H1 (cell line): ENCODE measurements at regions not wholly inside any gene's neighbourhood (a gene's known extent, or its start where the extent isn't known, plus 50 kb on each side); places are given as distances from the start of the nearest gene placed in this dataset.
A peak's percentile ranks its signal among the peaks of the same experiment; 100 is the strongest.

Experiments used
- CTCF ChIA-PET: fragments of 300-600 bp; sonication (Branson Sonifier 250); formaldehyde crosslinking; loops from one replicate; lab custom pipeline; 2021; ENCODE audit not compliant: partially characterized antibody; lab: Charles Lee
- POLR2A ChIA-PET: fragments of 300-600 bp; sonication (Branson Sonifier 250); formaldehyde crosslinking; loops from one replicate; lab custom pipeline; 2021; ENCODE audit warnings: inconsistent platforms; ENCODE audit not compliant: partially characterized antibody; lab: Charles Lee
- DNase-seq, 2 experiments: peaks; one replicate each; pipeline versions ENCODE4 v3.0.0 to v3.0.0-alpha.2; 2010 to 2022; ENCODE audit warnings: low spot score in 2 of 2, low read depth in 1 of 2, mixed read lengths in 1 of 2
- FAIRE-seq: peaks from 2 replicates; lab custom pipeline; 2011; peaks lifted over from hg19 to GRCh38; lab: Jason Lieb, UNC
- H2AFZ ChIP-seq: 2 replicates; pipeline ENCODE4 v1.8.1; 2012; ENCODE audit warnings: low read length, inconsistent platforms
- H2AK5ac ChIP-seq: 2 replicates; pipeline ENCODE4 v1.6.1; 2013; ENCODE audit warnings: low read depth, low read length
- H2BK120ac ChIP-seq: replicated peaks from 2 replicates; pipeline ENCODE3; 2013; ENCODE audit warnings: low read depth, low read length, inconsistent platforms
- H2BK12ac ChIP-seq: 2 replicates; pipeline ENCODE4 v1.6.1; 2013; ENCODE audit warnings: low read depth, low read length
- H2BK15ac ChIP-seq: 2 replicates; pipeline ENCODE4 v1.6.1; 2013; ENCODE audit warnings: low read length
- H2BK20ac ChIP-seq: 2 replicates; pipeline ENCODE4 v1.6.1; 2013; ENCODE audit warnings: low read length
- H2BK5ac ChIP-seq: 2 replicates; pipeline ENCODE4 v1.6.1; 2013; ENCODE audit warnings: low read depth, low read length
- H3K14ac ChIP-seq: 2 replicates; pipeline ENCODE4 v1.6.1; 2013; ENCODE audit warnings: inconsistent platforms; ENCODE audit not compliant: insufficient read length
- H3K18ac ChIP-seq: 2 replicates; pipeline ENCODE4 v1.6.1; 2013; ENCODE audit warnings: low read length; ENCODE audit errors: extremely low read depth
- H3K23ac ChIP-seq: 2 replicates; pipeline ENCODE4 v1.6.1; 2013; ENCODE audit warnings: inconsistent platforms; ENCODE audit not compliant: insufficient read length
- H3K23me2 ChIP-seq: 2 replicates; pipeline ENCODE4 v1.6.1; 2013; ENCODE audit warnings: low read depth, low read length
- H3K27ac ChIP-seq: 2 replicates; pipeline ENCODE4 v1.6.1; 2011; ENCODE audit warnings: low read depth, low read length, inconsistent platforms
- H3K27me3 ChIP-seq, 4 experiments: replicated peaks in 1 of 4; 1 replicate in 1 of 4; 2 replicates in 3 of 4; pipeline versions ENCODE4 v1.6.1 to v1.8.1; 2011 to 2013; ENCODE audit warnings: low read length in 3 of 4, mild to moderate bottlenecking in 3 of 4, inconsistent platforms in 2 of 4, mixed read lengths in 2 of 4, moderate library complexity in 1 of 4; ENCODE audit not compliant: control insufficient read depth in 3 of 4, insufficient read depth in 3 of 4; ENCODE audit errors: extremely low read depth in 1 of 4
- H3K36me3 ChIP-seq, 4 experiments: 2 replicates each; pipeline versions ENCODE4 v1.6.1 to v1.8.1; 2011 to 2013; ENCODE audit warnings: mild to moderate bottlenecking in 4 of 4, low read length in 3 of 4, moderate library complexity in 2 of 4, control low read depth in 1 of 4, inconsistent platforms in 1 of 4; ENCODE audit not compliant: insufficient read depth in 4 of 4, control insufficient read depth in 2 of 4
- H3K4ac ChIP-seq: replicated peaks from 2 replicates; pipeline ENCODE3; 2013; ENCODE audit warnings: low read length, low read depth, mixed read lengths, inconsistent platforms; ENCODE audit not compliant: insufficient read length
- H3K4me1 ChIP-seq, 4 experiments: replicated peaks in 1 of 4; 1 replicate in 1 of 4; 2 replicates in 3 of 4; pipeline versions ENCODE4 v1.6.1 to v1.8.1; 2011 to 2013; ENCODE audit warnings: low read length in 3 of 4, inconsistent platforms in 2 of 4, mixed read lengths in 1 of 4; ENCODE audit not compliant: insufficient read depth in 4 of 4, control insufficient read depth in 3 of 4
- H3K4me2 ChIP-seq, 2 experiments: 2 replicates each; pipeline versions ENCODE4 v1.6.1 to v1.8.1; 2011 to 2013; ENCODE audit warnings: low read depth in 2 of 2, low read length in 2 of 2, control low read depth in 1 of 2, inconsistent platforms in 1 of 2, mild to moderate bottlenecking in 1 of 2; ENCODE audit not compliant: insufficient read depth in 1 of 2
- H3K4me3 ChIP-seq, 4 experiments: fragments of 200-600, 300-600 bp in 1 of 4; sonication (generic), shearing (Covaris generic), sonication (Bioruptor Twin) in 1 of 4; 2 replicates each; pipeline versions ENCODE4 v1.5.1 to v1.8.1; 2011 to 2016; ENCODE audit warnings: low read length in 4 of 4, low read depth in 3 of 4, control low read depth in 2 of 4, inconsistent platforms in 2 of 4, mild to moderate bottlenecking in 2 of 4, mixed read lengths in 1 of 4, moderate library complexity in 1 of 4; ENCODE audit not compliant: insufficient read depth in 2 of 4; ENCODE audit errors: extremely low read depth in 1 of 4
- H3K56ac ChIP-seq: replicated peaks from 2 replicates; pipeline ENCODE3; 2013; ENCODE audit warnings: low read depth, mild to moderate bottlenecking, mixed read lengths, low read length, inconsistent platforms; ENCODE audit not compliant: insufficient read length
- H3K79me1 ChIP-seq: 2 replicates; pipeline ENCODE4 v1.6.1; 2013; ENCODE audit warnings: low read depth, low read length, control low read depth
- H3K79me2 ChIP-seq, 2 experiments: 2 replicates each; pipeline versions ENCODE4 v1.6.1 to v1.8.1; 2012 to 2013; ENCODE audit warnings: low read length in 2 of 2, mild to moderate bottlenecking in 2 of 2, inconsistent platforms in 1 of 2; ENCODE audit not compliant: insufficient read depth in 2 of 2, control insufficient read depth in 1 of 2
- H3K9ac ChIP-seq, 4 experiments: replicated peaks in 1 of 4; 1 replicate in 1 of 4; 2 replicates in 3 of 4; pipeline versions ENCODE4 v1.6.1 to v1.8.1; 2011 to 2013; ENCODE audit warnings: low read depth in 3 of 4, low read length in 3 of 4, control low read depth in 2 of 4, mild to moderate bottlenecking in 2 of 4, moderate library complexity in 2 of 4, inconsistent platforms in 1 of 4; ENCODE audit errors: extremely low read depth in 1 of 4
- H3K9me3 ChIP-seq, 2 experiments: 2 replicates each; pipeline versions ENCODE4 v1.6.1 to v1.8.1; 2012 to 2013; ENCODE audit warnings: mild to moderate bottlenecking in 2 of 2, moderate library complexity in 2 of 2, control low read depth in 1 of 2, inconsistent platforms in 1 of 2, low read depth in 1 of 2, low read length in 1 of 2, mixed read lengths in 1 of 2; ENCODE audit not compliant: insufficient read depth in 2 of 2
- H4K20me1 ChIP-seq, 2 experiments: replicated peaks in 1 of 2; 2 replicates each; pipeline versions ENCODE3 to v1.8.1; 2011 to 2013; ENCODE audit warnings: inconsistent platforms in 2 of 2, low read length in 2 of 2, mild to moderate bottlenecking in 1 of 2; ENCODE audit not compliant: insufficient read depth in 2 of 2, control insufficient read depth in 1 of 2
- H4K5ac ChIP-seq: 2 replicates; pipeline ENCODE4 v1.6.1; 2013; ENCODE audit warnings: low read length, low read depth, mixed read lengths, inconsistent platforms; ENCODE audit not compliant: insufficient read length
- H4K8ac ChIP-seq: 2 replicates; pipeline ENCODE4 v1.8.0; 2013; ENCODE audit warnings: mild to moderate bottlenecking, moderate library complexity, low read length, inconsistent platforms; ENCODE audit not compliant: insufficient read depth; ENCODE audit errors: extremely low read depth
- H4K91ac ChIP-seq: replicated peaks from 2 replicates; pipeline ENCODE3; 2013; ENCODE audit warnings: low read length, mixed read lengths, inconsistent platforms; ENCODE audit not compliant: insufficient read length
- BRCA1 ChIP-seq: IDR thresholded peaks from 2 replicates; pipeline ENCODE4 v1.6.1; 2012; ENCODE audit warnings: low read depth, low read length, improper control_type of control experiment
- CHD2 ChIP-seq: IDR thresholded peaks from 2 replicates; pipeline ENCODE4 v1.6.1; 2012; ENCODE audit warnings: low read length, improper control_type of control experiment
- CTBP2 ChIP-seq: IDR thresholded peaks from 2 replicates; pipeline ENCODE4 v1.7.0; 2011; ENCODE audit warnings: borderline replicate concordance, mild to moderate bottlenecking, moderate library complexity, mixed read lengths, low read length; ENCODE audit not compliant: insufficient read depth, insufficient read length
- MAFK ChIP-seq: IDR thresholded peaks from 2 replicates; pipeline ENCODE4 v1.6.1; 2012; ENCODE audit warnings: low read depth, mild to moderate bottlenecking, improper control_type of control experiment, low read length
- POLR2A ChIP-seq, 2 experiments: IDR thresholded peaks; 1 replicate in 1 of 2; 2 replicates in 1 of 2; pipeline ENCODE4 v1.6.1; 2011; ENCODE audit warnings: low read depth in 2 of 2, low read length in 2 of 2, mild to moderate bottlenecking in 2 of 2; ENCODE audit errors: control extremely low read depth in 1 of 2
- POLR2AphosphoS5 ChIP-seq: IDR thresholded peaks from 2 replicates; pipeline ENCODE4 v1.6.1; 2011; ENCODE audit warnings: low read depth, low read length
- SP2 ChIP-seq: IDR thresholded peaks from 2 replicates; pipeline ENCODE4 v1.6.1; 2012; ENCODE audit warnings: mild to moderate bottlenecking, low read length, inconsistent platforms
- SP4 ChIP-seq: IDR thresholded peaks from 2 replicates; pipeline ENCODE4 v1.6.1; 2012; ENCODE audit warnings: low read length, inconsistent platforms
- WGBS, 2 experiments: shearing (Covaris generic) in 1 of 2; methylation state at CpG; one replicate each; pipeline versions ENCODE4 v1.1.6 to v1.1.7; 2013 to 2015; ENCODE audit warnings: low lambda C conversion rate in 2 of 2, mixed read lengths in 2 of 2, inconsistent platforms in 1 of 2, low coverage in 1 of 2, missing lambda C conversion rate in 1 of 2; ENCODE audit not compliant: insufficient replicate concordance in 2 of 2, insufficient coverage in 1 of 2, insufficient read length in 1 of 2; ENCODE audit errors: extremely low coverage in 1 of 2, missing lambda C conversion rate in 1 of 2; 5-methylcytosine and 5-hydroxymethylcytosine counted together
- TF ChIP-seq, protein P1 (sequence below), 3 experiments: IDR thresholded peaks; 1 replicate in 2 of 3; 2 replicates in 1 of 3; pipeline versions ENCODE4 v1.5.1 to v1.6.1; 2011; ENCODE audit warnings: low read length in 3 of 3, mild to moderate bottlenecking in 3 of 3, inconsistent platforms in 2 of 3, low read depth in 1 of 3, moderate library complexity in 1 of 3; ENCODE audit not compliant: insufficient read depth in 1 of 3; ENCODE audit errors: control extremely low read depth in 1 of 3

DNA sequence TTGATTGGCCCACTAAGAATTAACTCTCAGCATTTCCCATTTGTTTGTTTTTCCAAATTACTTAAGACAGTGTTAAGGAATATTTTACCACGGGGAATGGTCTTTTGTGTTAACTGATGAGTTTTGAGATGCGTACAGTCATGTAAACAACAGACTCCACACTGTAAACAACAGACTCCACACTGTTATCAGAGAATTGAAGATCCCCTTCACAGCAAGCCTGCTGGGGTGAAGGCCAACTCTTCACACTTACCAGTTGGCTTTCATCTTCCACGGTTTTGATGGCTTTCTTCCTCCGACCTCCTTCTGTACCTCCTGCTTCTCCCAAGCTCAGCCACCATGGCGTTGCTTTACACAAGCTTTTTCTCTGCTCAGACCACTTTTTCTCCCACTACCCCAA, 166.8 kb downstream of the TMEM200C start:
- H3K27ac ChIP-seq = no peak overlapping the region
- peaks cover 4% of the 10 kb centered on the region; the same call in 1 of the 2 replicates for H3K23me2 ChIP-seq
- H3K9me3 ChIP-seq = no peaks in the 10 kb centered on the region
- H3K27me3 ChIP-seq = no peaks in the 10 kb centered on the region
- 0 out of 7 replicates have a peak, but pooled peaks cover 0 to 4% (median 0%) of the 10 kb centered on the region in 4 experiments for H3K4me1 ChIP-seq
- H3K56ac ChIP-seq = no peak overlapping the region
- H2BK15ac ChIP-seq = no peak overlapping the region
- H4K8ac ChIP-seq = no peak overlapping the region
- no peak overlapping the region for H3K4me2 ChIP-seq
- no peak overlapping the region for H4K5ac ChIP-seq
- CTCF ChIA-PET = interaction anchor here (1.1 kb wide), 1 partner anchor 9 kb away, joined by 3 read pairs; no protein-coding TSS in a partner anchor
- H3K79me2 ChIP-seq = 0 out of 4 replicates have a peak, but pooled peaks cover 0 to 4% of the 10 kb centered on the region in 2 experiments
- no peak overlapping the region for H3K4me3 ChIP-seq
- H2BK5ac ChIP-seq = no peak overlapping the region
- POLR2A ChIA-PET = no interaction called here
- peaks cover 0 to 3% of the 10 kb centered on the region in 2 experiments for H4K20me1 ChIP-seq
- WGBS, 2 experiments = 81% methylated on average over 5 of the region's 5 CpGs; no CpG with 5 or more reads in 1 of the 2 experiments
- H4K91ac ChIP-seq = no peak overlapping the region
- DNase-seq = no peak
- H3K18ac ChIP-seq = no peak overlapping the region
- 0 out of 2 replicates have a peak, but pooled peaks cover 2% of the 10 kb centered on the region for H3K79me1 ChIP-seq
- no peak overlapping the region for H3K9ac ChIP-seq
- H3K23ac ChIP-seq = no peak overlapping the region
- H3K14ac ChIP-seq = no peak overlapping the region
- H2BK120ac ChIP-seq = no peak overlapping the region
- H2AFZ ChIP-seq = 0 out of 2 replicates have a peak overlapping the region, but pooled peaks have one; percentile 48
- no peak overlapping the region for H2AK5ac ChIP-seq
- no peak overlapping the region for H3K4ac ChIP-seq
- no peak overlapping the region for H2BK12ac ChIP-seq
- FAIRE-seq = peak; percentile 24
- H2BK20ac ChIP-seq = no peak overlapping the region
- TF ChIP-seq, protein P1, sequence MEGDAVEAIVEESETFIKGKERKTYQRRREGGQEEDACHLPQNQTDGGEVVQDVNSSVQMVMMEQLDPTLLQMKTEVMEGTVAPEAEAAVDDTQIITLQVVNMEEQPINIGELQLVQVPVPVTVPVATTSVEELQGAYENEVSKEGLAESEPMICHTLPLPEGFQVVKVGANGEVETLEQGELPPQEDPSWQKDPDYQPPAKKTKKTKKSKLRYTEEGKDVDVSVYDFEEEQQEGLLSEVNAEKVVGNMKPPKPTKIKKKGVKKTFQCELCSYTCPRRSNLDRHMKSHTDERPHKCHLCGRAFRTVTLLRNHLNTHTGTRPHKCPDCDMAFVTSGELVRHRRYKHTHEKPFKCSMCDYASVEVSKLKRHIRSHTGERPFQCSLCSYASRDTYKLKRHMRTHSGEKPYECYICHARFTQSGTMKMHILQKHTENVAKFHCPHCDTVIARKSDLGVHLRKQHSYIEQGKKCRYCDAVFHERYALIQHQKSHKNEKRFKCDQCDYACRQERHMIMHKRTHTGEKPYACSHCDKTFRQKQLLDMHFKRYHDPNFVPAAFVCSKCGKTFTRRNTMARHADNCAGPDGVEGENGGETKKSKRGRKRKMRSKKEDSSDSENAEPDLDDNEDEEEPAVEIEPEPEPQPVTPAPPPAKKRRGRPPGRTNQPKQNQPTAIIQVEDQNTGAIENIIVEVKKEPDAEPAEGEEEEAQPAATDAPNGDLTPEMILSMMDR (IDR thresholded peaks at IDR 0.05; ENCODE audit: control extremely low read depth in 1 of 3, insufficient read depth in 1 of 3, low read depth in 1 of 3, low read length in 3 of 3) = no peak
- TF ChIP-seq SP4 (no peak), SP2 (no peak), CTBP2 (no peak), BRCA1 (no peak), MAFK (no peak), POLR2AphosphoS5 (no peak), POLR2A (IDR thresholded peaks at IDR 0.05; ENCODE audit: control extremely low read depth in 1 of 2, low read depth in 2 of 2, low read length in 2 of 2) (no peak), CHD2 (no peak)
- no peaks in the 10 kb centered on the region for H3K36me3 ChIP-seq
